ENCODE measurements at regions not wholly inside any gene's neighbourhood (a gene's known extent, or its start where the extent isn't known, plus 50 kb on each side); places are given as distances from the start of the nearest gene placed in this dataset.
"Not testable (repeated sequence)": the region's sequence is repeated elsewhere in the genome, so short reads cannot be mapped to it uniquely, and the experiment has no call there.

GRCh38 chr2:17249249-17249648, 269.0 kb downstream of the RAD51AP2 start:
- DNase-seq = no peak

DNA sequence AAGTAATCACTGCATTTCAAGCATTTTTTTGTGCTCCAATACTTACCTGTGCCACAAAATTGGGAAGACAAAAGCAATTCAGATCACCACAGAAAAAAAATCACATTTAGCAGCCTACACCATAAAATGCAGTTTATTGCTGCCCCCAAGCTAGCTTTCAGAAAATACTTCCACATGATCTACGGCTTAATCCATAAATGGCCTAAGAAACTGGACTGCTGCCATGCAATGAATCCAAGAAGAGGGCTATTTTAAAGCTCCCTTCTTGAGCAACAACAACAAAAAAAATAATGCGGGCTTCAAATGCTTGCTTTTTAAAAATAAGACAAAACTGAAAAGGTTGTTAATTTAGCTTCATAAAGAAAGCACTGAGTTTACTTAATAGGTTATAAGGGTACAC, 272.3 kb downstream of the RAD51AP2 start:
- no peak for DNase-seq

- no peak for DNase-seq
Observed at GRCh38 chr2:17242813-17243485, 275.3 kb downstream of the RAD51AP2 start.

- no peak for DNase-seq
Observed at GRCh38 chr2:17239550-17239949, 278.7 kb downstream of the RAD51AP2 start.

DNA sequence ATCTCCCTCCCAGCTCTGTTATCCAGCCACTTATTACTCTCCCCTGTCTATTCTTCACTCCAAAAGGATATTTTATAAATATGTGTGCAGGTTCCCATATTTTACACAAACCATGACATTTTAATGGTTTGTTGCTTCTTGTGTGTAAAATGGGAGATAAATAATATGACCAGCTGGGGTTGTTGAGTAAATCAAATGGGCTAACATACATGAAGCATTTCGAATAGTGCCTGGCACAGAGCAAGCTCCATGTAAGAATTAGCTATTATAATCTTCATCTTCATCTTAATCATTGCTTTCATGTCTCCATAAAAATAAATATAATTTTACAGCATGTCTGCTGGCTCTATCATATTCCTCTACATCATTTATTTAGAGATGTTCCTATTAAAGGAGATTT, 283.1 kb downstream of the RAD51AP2 start:
- no peak for DNase-seq

DNA sequence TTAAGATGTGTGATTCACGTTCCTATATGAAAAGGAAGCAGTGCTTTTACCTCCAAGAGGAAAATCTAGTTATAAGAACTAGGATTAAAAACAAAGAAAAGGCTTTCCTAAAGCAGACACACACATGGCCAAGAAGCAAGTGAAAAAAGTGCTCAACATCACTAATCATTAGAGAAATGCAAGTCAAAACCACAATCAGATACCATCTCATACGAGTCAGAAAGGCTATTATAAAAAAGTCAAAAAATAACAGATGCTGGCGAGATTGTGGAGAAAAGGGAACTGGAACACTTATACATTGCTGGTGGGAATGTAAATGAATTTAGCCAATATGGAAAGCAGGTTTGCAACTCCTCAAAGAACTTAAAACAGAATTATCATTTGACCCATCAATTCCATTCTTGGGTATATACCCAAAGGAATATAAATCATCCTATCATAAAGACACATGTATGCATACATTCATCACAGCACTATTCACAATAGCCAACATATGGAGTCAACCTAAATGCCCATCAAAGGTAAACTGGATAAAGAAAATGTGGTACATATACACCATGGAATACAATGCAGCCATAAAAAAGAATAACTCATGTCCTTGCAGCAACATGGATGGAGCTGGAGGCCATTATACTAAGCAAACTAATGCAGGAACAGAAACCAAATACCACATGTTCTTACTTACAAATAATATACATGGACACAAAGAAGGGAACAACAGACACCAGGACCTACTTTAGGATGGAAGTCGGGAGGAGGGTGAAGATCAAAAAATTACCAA, 285.3 kb downstream of the RAD51AP2 start:
- no peak for DNase-seq

DNA sequence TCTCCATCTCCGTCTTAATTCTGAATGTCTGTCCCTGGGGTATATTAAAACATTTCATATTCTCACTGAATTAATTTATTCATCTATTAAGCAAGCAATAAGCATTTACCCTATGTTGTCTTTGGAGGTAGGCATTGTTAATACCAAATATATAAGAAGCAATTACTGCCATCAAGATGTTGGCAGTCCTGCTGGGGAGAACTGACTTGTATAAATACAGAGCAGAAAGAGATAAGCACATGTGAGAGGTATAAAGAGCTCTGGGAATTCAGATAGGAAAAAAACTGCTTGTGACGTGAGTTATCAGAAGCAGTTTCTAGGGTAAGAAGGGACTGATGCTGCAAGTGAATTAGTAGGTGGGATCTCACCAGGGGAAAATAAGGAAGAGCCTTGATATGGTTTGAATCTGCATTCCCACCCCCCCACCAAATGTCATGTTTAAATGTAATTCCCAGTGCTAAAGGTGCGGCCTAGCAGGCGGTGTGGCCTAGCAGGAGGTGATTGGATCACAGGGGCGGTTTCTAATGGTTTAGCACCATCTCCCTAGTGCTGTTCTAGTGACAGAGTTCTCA, 286.8 kb downstream of the RAD51AP2 start:
- DNase-seq = no peak

DNA sequence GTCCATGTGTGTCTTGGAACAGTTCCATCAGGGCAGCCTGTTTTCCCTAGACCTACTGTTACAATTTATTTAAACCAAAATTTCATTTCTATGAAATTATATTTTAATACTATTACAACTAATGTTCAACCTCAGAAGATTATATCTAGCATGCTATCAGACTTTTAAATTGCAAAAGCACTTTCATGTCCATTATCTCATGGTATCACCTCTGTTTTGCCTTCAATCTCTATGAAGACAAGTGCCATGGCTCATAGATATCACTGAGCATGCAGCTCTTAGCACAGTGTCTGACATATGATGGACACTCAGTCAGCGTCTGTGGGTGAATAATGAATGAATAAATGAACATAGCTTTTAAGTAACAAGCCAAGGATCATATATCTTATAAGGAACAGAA, 288.8 kb downstream of the RAD51AP2 start:
- DNase-seq = no peak

- DNase-seq = no peak
Observed at GRCh38 chr2:17228461-17228860, 289.8 kb downstream of the RAD51AP2 start.

GRCh38 chr2:17227856-17228255, 290.4 kb downstream of the RAD51AP2 start:
- DNase-seq = no peak

GRCh38 chr2:17226941-17227490, 291.2 kb downstream of the RAD51AP2 start:
- DNase-seq = no peak

- DNase-seq = no peak
Observed at GRCh38 chr2:17223211-17223610, 295.0 kb downstream of the RAD51AP2 start.

DNA sequence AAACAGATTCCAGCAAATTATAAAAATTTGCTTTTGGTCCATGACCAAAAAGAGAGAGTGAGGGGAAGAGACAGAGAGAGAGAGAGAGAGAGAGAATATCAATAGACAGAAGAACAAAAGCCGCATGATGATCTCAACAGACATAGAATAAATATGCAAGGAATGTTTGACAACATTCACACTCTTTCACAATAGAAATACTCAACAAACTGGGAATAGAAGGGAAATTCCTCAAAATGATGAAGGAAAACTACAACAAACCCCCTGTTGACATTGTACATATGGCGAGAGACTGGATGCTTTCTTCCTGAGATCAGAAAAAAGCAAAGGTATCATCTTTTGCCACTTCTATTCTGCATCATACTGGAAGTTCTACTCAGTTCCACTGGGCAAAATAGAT, 309.7 kb downstream of the RAD51AP2 start:
- DNase-seq = no peak

DNA sequence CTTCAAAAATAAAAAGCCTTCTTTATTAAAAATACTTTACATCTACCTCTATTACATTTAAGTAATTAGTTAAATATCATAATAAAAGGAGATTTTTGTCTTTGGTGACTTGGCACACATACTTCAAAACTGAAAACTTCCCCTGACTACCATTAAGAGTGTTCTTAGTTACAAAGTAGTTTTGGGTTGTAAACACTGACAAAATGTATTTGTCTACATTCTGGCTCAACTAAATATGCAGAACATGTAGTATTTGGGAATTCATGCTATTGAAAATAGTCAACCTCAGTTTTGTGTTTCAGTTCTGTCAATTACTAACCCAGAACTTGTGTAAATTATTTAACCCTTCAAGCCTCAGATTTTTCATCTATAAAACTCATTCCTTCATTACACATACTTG, 311.5 kb downstream of the RAD51AP2 start:
- DNase-seq = no peak

GRCh38 chr2:17204214-17204613, 314.0 kb downstream of the RAD51AP2 start:
- DNase-seq = not testable (repeated sequence)

DNA sequence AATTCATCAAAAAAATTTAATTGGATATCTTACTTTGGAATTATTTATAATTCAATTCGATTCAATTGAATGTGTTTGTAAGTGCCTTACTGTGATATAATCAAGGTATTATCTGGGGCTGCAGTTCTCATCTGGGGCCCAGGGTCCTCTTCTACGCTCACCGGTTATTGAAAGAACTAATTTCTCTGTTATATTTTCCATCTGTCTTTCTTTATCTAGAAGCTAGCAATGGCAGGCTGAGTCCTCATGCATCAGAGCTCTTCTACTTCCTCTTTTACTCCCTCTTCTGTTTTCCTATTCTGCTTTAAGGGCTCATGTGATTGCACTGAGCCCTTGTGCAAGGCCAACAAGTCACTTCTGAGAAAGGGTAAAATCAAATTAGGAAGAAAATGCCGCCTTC, 315.6 kb downstream of the RAD51AP2 start:
- not testable (repeated sequence) for DNase-seq

DNA sequence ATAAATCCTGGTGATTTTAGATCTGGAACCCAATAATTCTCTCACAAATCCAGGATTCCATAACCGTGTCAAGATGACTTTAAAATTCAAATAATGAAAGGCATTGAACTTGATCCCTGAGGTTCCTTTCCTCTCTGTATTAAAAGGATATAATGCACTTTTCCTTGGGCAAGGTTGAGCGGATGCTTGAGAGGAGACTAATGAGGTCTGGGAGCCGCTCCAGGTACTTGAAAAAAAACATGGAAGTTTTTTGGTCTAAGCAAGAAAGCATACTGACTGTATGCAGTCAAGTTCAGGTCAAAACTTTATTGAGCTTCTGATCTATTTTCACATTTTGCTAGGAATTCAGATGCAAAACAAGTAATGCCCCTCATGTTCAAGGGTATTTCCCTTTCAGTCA, 318.5 kb downstream of the RAD51AP2 start:
- no peak for DNase-seq

DNA sequence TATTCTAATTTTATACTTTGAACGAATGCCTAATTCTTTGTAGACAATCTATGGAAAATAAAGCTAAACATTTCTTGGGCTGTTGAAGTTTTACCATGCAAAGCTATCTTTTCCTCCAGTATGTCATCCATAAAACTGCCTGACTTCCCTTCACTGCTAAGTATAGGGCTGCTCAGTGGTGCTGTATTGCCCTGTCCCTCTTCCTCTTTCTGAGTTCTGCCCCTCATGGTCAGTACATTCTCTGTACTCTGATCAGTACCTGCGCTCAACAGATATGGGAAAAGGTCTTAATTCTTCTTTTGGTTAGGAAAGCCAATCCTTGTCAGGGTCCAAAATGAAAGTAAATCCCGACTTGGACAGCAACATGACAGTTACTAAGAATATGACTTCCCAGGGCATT, 321.9 kb downstream of the RAD51AP2 start:
- DNase-seq = no peak

- DNase-seq = no peak
Observed at GRCh38 chr2:17195016-17195415, 323.2 kb downstream of the RAD51AP2 start.

DNA sequence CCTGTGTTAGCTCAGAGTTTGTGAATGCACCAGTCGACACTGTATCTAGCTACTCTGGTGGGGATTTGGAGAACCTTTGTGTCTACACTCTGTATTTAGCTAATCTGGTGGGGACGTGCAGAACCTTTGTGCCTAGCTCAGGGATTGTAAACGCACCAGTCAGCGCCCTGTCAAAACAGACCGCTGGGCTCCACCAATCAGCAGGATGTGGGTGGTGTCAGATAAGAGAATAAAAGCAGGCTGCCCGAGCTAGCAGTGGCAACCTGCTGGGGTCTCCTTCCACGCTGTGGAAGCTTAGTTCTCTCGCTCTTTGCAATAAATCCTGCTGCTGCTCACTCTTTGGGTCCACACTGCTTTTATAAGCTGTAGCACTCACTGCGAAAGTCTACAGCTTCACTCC, 324.2 kb downstream of the RAD51AP2 start:
- DNase-seq = no peak

- DNase-seq = not testable (repeated sequence)
Observed at GRCh38 chr2:17193433-17193890, 324.8 kb downstream of the RAD51AP2 start.

DNA sequence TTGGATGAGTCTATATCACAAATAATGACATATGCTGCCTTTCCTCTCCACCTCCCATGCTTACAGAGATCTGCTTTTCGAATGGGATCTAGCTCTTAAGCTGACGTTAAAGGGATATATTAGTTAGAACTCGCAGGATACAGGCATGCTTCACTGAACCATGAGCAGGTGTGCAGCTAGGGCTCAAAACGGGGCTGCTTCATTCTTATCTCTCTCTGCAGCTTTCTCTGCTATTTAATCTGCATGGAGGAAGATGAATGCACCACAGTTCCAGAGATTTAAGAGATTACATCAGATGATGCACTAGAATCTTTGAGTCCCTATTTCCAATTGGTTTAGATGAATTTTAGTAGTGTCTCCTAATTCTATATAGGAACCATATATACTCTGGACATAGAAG, 327.0 kb downstream of the RAD51AP2 start:
- no peak for DNase-seq

GRCh38 chr2:17190527-17190926, 327.7 kb downstream of the RAD51AP2 start:
- no peak for DNase-seq

DNA sequence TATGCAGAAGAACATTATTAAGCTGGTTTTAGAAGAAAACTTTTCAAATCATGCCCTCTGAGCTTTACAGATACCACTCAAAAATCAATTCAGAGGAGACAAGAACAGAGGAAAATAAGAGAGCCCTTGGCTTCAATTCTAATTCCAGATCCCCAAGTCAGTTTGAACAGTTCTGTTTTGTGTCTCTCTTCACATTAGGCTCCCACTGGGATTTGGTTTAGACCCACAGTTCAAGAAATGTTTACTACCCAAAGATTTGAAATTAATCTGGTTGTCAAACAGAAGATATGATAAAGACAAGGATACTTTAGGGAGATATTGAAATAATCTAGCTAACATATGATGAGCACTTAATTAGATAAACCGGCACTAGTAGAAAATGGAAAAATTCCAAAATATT, 329.5 kb downstream of the RAD51AP2 start:
- no peak for DNase-seq
